Astrocyte of the spinal cord (primary cell): ENCODE measurements at regions not wholly inside any gene's neighbourhood (a gene's known extent, or its start where the extent isn't known, plus 50 kb on each side); places are given as distances from the start of the nearest gene placed in this dataset.

Experiments used
- DNase-seq: peaks from one replicate; pipeline ENCODE4 v3.0.0; 2011; ENCODE audit warnings: low read depth, low spot score
- H3K4me3 ChIP-seq: 2 replicates; pipeline ENCODE4 v1.5.1; 2011; ENCODE audit warnings: low read depth, mild to moderate bottlenecking, low read length, moderate library complexity
- in situ Hi-C: cut with HindIII; loops from 2 replicates; pipeline ENCODE4 v1.10.0; 2017; ENCODE audit warnings: low sequenced_read_pairs
- TF ChIP-seq, protein P1 (sequence below): IDR thresholded peaks from 2 replicates; pipeline ENCODE4 v1.5.1; 2012; ENCODE audit warnings: low read depth, mild to moderate bottlenecking, low read length, inconsistent platforms

DNA sequence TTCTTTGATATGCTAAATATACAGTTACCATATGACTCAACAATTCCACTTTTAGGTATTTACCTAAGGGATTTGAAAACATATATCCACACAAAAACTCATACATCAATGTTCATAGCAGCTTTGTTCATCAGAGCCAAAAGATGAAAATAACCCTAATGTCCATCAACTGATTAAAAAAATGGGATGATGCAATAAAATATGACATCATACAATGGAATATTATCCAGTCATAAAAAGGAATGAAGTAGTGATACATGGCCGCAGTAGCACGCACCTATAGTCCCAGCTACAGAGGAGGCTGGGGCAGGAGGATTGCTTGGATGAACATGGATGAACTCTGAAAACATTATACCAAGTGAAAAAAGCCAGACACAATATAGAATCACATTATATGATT is 101.4 kb upstream of the SIRPA start:
- TF ChIP-seq, protein P1, sequence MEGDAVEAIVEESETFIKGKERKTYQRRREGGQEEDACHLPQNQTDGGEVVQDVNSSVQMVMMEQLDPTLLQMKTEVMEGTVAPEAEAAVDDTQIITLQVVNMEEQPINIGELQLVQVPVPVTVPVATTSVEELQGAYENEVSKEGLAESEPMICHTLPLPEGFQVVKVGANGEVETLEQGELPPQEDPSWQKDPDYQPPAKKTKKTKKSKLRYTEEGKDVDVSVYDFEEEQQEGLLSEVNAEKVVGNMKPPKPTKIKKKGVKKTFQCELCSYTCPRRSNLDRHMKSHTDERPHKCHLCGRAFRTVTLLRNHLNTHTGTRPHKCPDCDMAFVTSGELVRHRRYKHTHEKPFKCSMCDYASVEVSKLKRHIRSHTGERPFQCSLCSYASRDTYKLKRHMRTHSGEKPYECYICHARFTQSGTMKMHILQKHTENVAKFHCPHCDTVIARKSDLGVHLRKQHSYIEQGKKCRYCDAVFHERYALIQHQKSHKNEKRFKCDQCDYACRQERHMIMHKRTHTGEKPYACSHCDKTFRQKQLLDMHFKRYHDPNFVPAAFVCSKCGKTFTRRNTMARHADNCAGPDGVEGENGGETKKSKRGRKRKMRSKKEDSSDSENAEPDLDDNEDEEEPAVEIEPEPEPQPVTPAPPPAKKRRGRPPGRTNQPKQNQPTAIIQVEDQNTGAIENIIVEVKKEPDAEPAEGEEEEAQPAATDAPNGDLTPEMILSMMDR, result no peak
- in situ Hi-C loops, result no loop called here
- DNase-seq, result no peak
- no peak overlapping the region for H3K4me3 ChIP-seq

DNA sequence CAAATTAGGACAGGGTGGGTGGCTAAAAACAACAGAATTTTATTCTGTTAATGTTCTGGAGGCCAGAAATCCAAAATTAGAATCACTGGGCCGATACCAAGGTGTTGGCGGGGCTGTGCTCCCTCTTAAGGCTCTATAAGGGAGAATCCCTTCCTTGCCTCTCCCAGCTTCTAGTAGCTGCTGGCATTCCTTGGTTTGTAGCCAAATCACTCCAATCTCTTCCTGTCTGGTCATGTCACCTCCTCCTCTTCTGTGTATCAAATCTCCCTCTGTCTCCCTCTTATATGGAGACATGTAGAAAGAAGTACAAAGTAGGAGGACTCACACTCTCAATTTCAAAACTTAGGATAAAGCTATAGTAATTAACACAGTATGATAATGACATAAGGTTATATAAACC is 102.9 kb upstream of the SIRPA start:
- H3K4me3 ChIP-seq, result no peak overlapping the region
- TF ChIP-seq, protein P1, result no peak
- no peak for DNase-seq
- in situ Hi-C loops, result no loop called here

DNA sequence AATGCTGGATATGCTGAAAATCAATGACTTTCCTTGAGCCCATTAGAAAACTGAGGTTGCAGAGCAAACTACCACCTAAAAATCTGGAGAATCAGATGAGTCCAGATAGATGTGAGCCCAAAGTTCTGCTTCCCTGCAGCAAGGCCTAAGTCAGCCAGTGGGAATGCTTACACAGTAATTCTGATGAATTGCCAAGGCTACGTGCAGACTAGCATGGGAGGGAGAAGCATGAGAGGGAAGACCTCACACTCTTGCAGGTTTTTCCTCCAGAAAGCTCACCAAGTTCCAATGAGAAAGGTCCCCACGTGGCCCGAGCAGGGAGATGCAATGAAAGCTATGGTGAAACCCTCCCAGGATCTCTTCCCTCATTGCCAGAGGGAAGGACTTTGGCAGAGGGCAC is 104.8 kb upstream of the SIRPA start:
- in situ Hi-C loops, result no loop called here
- no peak overlapping the region for H3K4me3 ChIP-seq
- TF ChIP-seq, protein P1, result no peak
- DNase-seq, result no peak

DNA sequence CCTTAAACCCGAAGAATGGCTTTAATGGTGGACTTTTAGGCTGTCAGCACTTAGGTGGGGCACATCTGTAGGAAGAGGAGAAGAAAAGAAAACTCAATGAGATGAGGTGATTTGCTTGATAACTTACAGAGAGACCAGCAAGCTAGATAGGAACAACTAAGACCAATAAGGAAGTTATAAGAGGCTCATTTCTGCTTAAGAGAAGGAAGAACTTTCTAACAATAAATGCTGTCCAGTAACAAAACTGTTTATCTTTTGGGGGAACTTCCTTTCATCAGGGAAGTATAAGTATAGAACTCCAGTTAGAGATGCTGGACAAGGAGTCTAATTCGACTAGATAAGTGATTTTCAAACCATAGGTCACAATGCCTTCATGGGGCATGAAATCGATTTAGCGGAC is 107.2 kb upstream of the SIRPA start:
- in situ Hi-C loops, result no loop called here
- no peak for DNase-seq
- TF ChIP-seq, protein P1, result no peak
- no peak overlapping the region for H3K4me3 ChIP-seq

DNA sequence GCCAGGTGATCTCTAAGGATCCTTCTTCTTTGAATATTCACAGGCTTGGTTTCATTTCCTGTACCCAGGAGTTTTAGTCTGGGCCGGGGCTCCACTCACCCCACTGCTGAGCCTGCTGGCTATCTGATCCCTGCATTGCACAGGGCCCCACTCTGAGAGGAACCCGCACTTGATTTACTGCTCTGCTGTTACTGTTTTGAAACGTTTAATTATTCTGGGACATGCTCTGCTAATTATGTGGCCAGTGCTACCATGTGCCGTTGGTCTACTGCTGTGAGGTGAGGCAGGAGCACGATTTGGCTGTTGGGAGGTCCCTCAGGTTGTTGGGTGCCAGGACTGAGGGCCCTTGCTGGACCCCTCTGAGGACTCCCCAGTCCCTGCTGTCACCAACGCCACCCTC is 108.7 kb upstream of the SIRPA start:
- TF ChIP-seq, protein P1, result no peak
- in situ Hi-C loops, result no loop called here
- H3K4me3 ChIP-seq, result no peak overlapping the region
- DNase-seq, result no peak

DNA sequence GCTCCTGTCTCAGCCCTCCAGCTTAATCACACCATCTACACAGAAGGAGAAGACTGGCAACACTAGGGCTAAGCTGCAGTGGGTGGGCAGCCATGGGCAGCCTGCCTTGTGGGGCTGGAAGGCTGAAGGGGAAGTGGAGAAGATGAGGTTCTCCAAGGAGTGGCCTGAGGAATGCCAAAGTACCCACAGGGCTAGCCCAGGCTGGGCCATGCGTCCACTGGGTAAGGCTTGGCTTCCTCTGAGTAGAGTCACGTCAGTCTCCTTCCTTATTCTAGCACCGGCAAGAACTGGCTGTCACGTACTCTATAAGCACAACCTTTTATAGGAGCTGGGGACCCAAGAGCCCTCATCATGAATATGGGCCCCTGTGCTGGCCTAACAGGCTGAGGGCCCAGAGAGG is 110.6 kb upstream of the SIRPA start:
- in situ Hi-C loops, result no loop called here
- DNase-seq, result no peak
- H3K4me3 ChIP-seq, result no peak overlapping the region
- TF ChIP-seq, protein P1, result no peak

DNA sequence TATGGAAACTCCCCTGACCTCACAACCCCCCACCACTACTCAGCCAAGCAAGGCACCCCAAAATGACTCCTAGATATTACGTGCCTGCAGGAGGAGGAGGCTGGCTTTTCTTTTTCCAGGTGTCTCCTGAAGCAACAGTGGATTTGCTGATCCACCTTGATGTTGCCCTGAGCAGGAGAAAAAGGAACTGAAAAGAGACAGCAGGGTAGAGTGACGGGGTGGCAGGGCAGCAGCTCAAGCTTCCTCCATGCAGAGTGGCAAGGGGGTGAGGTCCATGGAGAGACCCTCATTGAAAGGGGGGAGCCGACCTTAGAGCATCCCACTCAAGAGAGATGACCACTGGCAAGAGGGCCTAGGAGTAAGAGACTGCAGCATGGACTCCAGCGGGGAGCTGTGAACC is 112.0 kb upstream of the SIRPA start:
- no peak overlapping the region for H3K4me3 ChIP-seq
- no peak for DNase-seq
- TF ChIP-seq, protein P1, result no peak
- in situ Hi-C loops, result no loop called here
